DOHH2 (cell line): ENCODE measurements at regions not wholly inside any gene's neighbourhood (a gene's known extent, or its start where the extent isn't known, plus 50 kb on each side); places are given as distances from the start of the nearest gene placed in this dataset.

ENCODE experiments used
- CTCF ChIP-seq: fragments of 200-600 bp; sonication (generic); IDR thresholded peaks from one replicate; pipeline ENCODE4 v1.5.1; 2014; ENCODE audit warnings: antibody characterized with exemption, mild to moderate bottlenecking, low read depth, low read length; ENCODE audit not compliant: poor library complexity, severe bottlenecking
- EZH2phosphoT487 ChIP-seq: fragments of 200-600 bp; sonication (generic); IDR thresholded peaks from 2 replicates; pipeline ENCODE4 v1.6.1; 2017; ENCODE audit warnings: borderline replicate concordance, mild to moderate bottlenecking, antibody characterized with exemption, low read length, moderate library complexity, mixed read lengths

GRCh38 chr13:19062019-19062646, 119.5 kb downstream of the TUBA3C start:
- TF ChIP-seq CTCF: no peak
- no peak for TF ChIP-seq EZH2phosphoT487
